Mucosa of rectum (tissue), 2 donors: ENCODE measurements at regions not wholly inside any gene's neighbourhood (a gene's known extent, or its start where the extent isn't known, plus 50 kb on each side); places are given as distances from the start of the nearest gene placed in this dataset.

Source experiments
- H3K27ac ChIP-seq, 2 donors: one replicate each; pipeline ENCODE4 v1.7.0; 2013; ENCODE audit warnings: inconsistent platforms in 2 of 2, low read depth in 2 of 2, low read length in 2 of 2
- H3K27me3 ChIP-seq, 2 donors: one replicate each; pipeline ENCODE4 v1.7.0; 2013; ENCODE audit warnings: low read length in 2 of 2; ENCODE audit not compliant: control insufficient read depth in 2 of 2, insufficient read depth in 2 of 2
- H3K36me3 ChIP-seq, 2 donors: one replicate each; pipeline ENCODE4 v1.7.0; 2013; ENCODE audit warnings: low read length in 2 of 2; ENCODE audit not compliant: control insufficient read depth in 2 of 2, insufficient read depth in 2 of 2
- H3K4me1 ChIP-seq, 2 donors: one replicate each; pipeline ENCODE4 v1.7.0; 2013; ENCODE audit warnings: low read length in 2 of 2, mild to moderate bottlenecking in 1 of 2; ENCODE audit not compliant: control insufficient read depth in 2 of 2, insufficient read depth in 2 of 2
- H3K4me3 ChIP-seq, 2 donors: one replicate each; pipeline ENCODE4 v1.7.0; 2013; ENCODE audit warnings: low read length in 2 of 2
- H3K9ac ChIP-seq, 2 donors: one replicate each; pipeline ENCODE4 v1.7.0; 2013; ENCODE audit warnings: low read length in 2 of 2, low read depth in 1 of 2, mild to moderate bottlenecking in 1 of 2
- H3K9me3 ChIP-seq, 2 donors: one replicate each; pipeline ENCODE4 v1.7.0; 2013; ENCODE audit warnings: low read length in 2 of 2; ENCODE audit not compliant: control insufficient read depth in 2 of 2
- donor health status: healthy.
- donor health status: Normal muscosa, but diverticular disease.

- no peak overlapping the region for H3K4me3 ChIP-seq
- H3K9ac ChIP-seq, result no peak overlapping the region
- H3K9me3 ChIP-seq, result no peaks in the 10 kb centered on the region
- H3K36me3 ChIP-seq, result no peaks in the 10 kb centered on the region
- H3K27ac ChIP-seq, result no peak overlapping the region
- H3K27me3 ChIP-seq, result no peaks in the 10 kb centered on the region
- H3K4me1 ChIP-seq, result no peaks in the 10 kb centered on the region
Observed at GRCh38 chr11:91763331-91763730, 461.3 kb upstream of the FAT3 start.

GRCh38 chr11:91761406-91762025 is 463.1 kb upstream of the FAT3 start:
- Histone ChIP-seq H3K4me1 (no peaks in the 10 kb centered on the region), H3K9ac (no peak overlapping the region), H3K4me3 (no peak overlapping the region), H3K36me3 (no peaks in the 10 kb centered on the region), H3K27ac (no peak overlapping the region), H3K27me3 (no peaks in the 10 kb centered on the region), H3K9me3 (no peaks in the 10 kb centered on the region)

- Histone ChIP-seq H3K36me3 (no peaks in the 10 kb centered on the region), H3K4me3 (no peak overlapping the region), H3K4me1 (no peaks in the 10 kb centered on the region)
Observed at GRCh38 chr11:91756829-91757480, 467.7 kb upstream of the FAT3 start.

GRCh38 chr11:91755951-91756707 is 468.5 kb upstream of the FAT3 start:
- H3K9ac ChIP-seq, result no peak overlapping the region
- H3K4me3 ChIP-seq, result no peak overlapping the region
- H3K4me1 ChIP-seq, result no peaks in the 10 kb centered on the region
- H3K36me3 ChIP-seq, result no peaks in the 10 kb centered on the region
- no peaks in the 10 kb centered on the region for H3K27me3 ChIP-seq
- no peaks in the 10 kb centered on the region for H3K9me3 ChIP-seq
- H3K27ac ChIP-seq, result no peak overlapping the region

More at GRCh38 chr11:91756829-91757480, 467.7 kb upstream of the FAT3 start:
- no peaks in the 10 kb centered on the region for H3K27me3 ChIP-seq
- H3K9me3 ChIP-seq, result no peaks in the 10 kb centered on the region
- no peak overlapping the region for H3K9ac ChIP-seq
- no peak overlapping the region for H3K27ac ChIP-seq

- H3K36me3 ChIP-seq, result no peaks in the 10 kb centered on the region
- H3K27ac ChIP-seq, result no peak overlapping the region
- no peaks in the 10 kb centered on the region for H3K4me1 ChIP-seq
- no peaks in the 10 kb centered on the region for H3K27me3 ChIP-seq
- H3K9me3 ChIP-seq, result no peaks in the 10 kb centered on the region
- no peak overlapping the region for H3K9ac ChIP-seq
- H3K4me3 ChIP-seq, result no peak overlapping the region
Observed at GRCh38 chr11:91755526-91755925, 469.1 kb upstream of the FAT3 start.

- Histone ChIP-seq H3K4me1 (no peaks in the 10 kb centered on the region), H3K4me3 (no peak overlapping the region), H3K27ac (no peak overlapping the region), H3K27me3 (no peaks in the 10 kb centered on the region), H3K9ac (no peak overlapping the region), H3K36me3 (no peaks in the 10 kb centered on the region), H3K9me3 (no peaks in the 10 kb centered on the region)
Observed at GRCh38 chr11:91749251-91749650, 475.4 kb upstream of the FAT3 start.

- Histone ChIP-seq H3K4me1 (no peaks in the 10 kb centered on the region), H3K9me3 (no peaks in the 10 kb centered on the region), H3K4me3 (no peak overlapping the region), H3K27ac (no peak overlapping the region), H3K36me3 (no peaks in the 10 kb centered on the region), H3K9ac (no peak overlapping the region), H3K27me3 (no peaks in the 10 kb centered on the region)
Observed at GRCh38 chr11:91742155-91742554, 482.5 kb upstream of the FAT3 start.

- no peaks in the 10 kb centered on the region for H3K4me1 ChIP-seq
- no peak overlapping the region for H3K4me3 ChIP-seq
- H3K27me3 ChIP-seq, result no peaks in the 10 kb centered on the region
- H3K9ac ChIP-seq, result no peak overlapping the region
- no peaks in the 10 kb centered on the region for H3K36me3 ChIP-seq
- H3K27ac ChIP-seq, result no peak overlapping the region
- H3K9me3 ChIP-seq, result no peaks in the 10 kb centered on the region
Observed at GRCh38 chr11:91731051-91731450, 493.6 kb upstream of the FAT3 start.

GRCh38 chr11:91730620-91731019 is 494.0 kb upstream of the FAT3 start:
- H3K9me3 ChIP-seq, result no peaks in the 10 kb centered on the region
- H3K27me3 ChIP-seq, result no peaks in the 10 kb centered on the region
- no peak overlapping the region for H3K27ac ChIP-seq
- H3K4me3 ChIP-seq, result no peak overlapping the region
- H3K4me1 ChIP-seq, result no peaks in the 10 kb centered on the region
- no peak overlapping the region for H3K9ac ChIP-seq
- H3K36me3 ChIP-seq, result no peaks in the 10 kb centered on the region

GRCh38 chr11:91730057-91730456 is 494.6 kb upstream of the FAT3 start:
- Histone ChIP-seq H3K9ac (no peak overlapping the region), H3K27ac (no peak overlapping the region), H3K4me1 (no peaks in the 10 kb centered on the region), H3K4me3 (no peak overlapping the region), H3K9me3 (no peaks in the 10 kb centered on the region), H3K36me3 (no peaks in the 10 kb centered on the region), H3K27me3 (no peaks in the 10 kb centered on the region)
